ENCODE measurements at regions not wholly inside any gene's neighbourhood (a gene's known extent, or its start where the extent isn't known, plus 50 kb on each side); places are given as distances from the start of the nearest gene placed in this dataset.

GRCh38 chr2:19758658-19759057, 143.1 kb downstream of the TTC32 start:
- no peak overlapping the region for H2AFZ ChIP-seq (ENCODE audit: control insufficient read depth, low read depth, low read length)
- no peaks in the 10 kb centered on the region for H3K27me3 ChIP-seq (replicated peaks in 1 of 2; ENCODE audit: control insufficient read depth in 2 of 2, insufficient read depth in 2 of 2, low read length in 1 of 2)
- no peaks in the 10 kb centered on the region for H4K20me1 ChIP-seq (ENCODE audit: control insufficient read depth, insufficient read depth)
- H3K79me2 ChIP-seq (ENCODE audit: control insufficient read depth, insufficient read depth, low read length) = no peaks in the 10 kb centered on the region
- ChIA-PET SMC1A (ENCODE audit: uncharacterized antibody, unreplicated experiment) (no interaction called here), POLR2A (no interaction called here), RAD21 (ENCODE audit: unreplicated experiment) (no interaction called here), CTCF (interaction anchor here (1.5 to 1.6 kb wide), 2 partner anchors 12 to 106 kb away, joined by 3 to 4 read pairs; no protein-coding TSS in a partner anchor)
- H3K9ac ChIP-seq (ENCODE audit: control insufficient read depth, insufficient read depth, low read length) = no peak overlapping the region
- H3K4me2 ChIP-seq (ENCODE audit: control insufficient read depth, insufficient read depth) = no peak overlapping the region
- H3K9me3 ChIP-seq (replicated peaks; ENCODE audit: control insufficient read depth, insufficient read depth, low read length) = no peaks in the 10 kb centered on the region
- no TSS peak for BruUV-seq (replicated peaks)
- ATAC-seq = no peak
- TF ChIP-seq ZNF24 (IDR thresholded peaks at IDR 0.05) (no peak), IRF3 (IDR thresholded peaks at IDR 0.05) (no peak), ZBED1 (IDR thresholded peaks at IDR 0.05; ENCODE audit: borderline replicate concordance) (no peak), TCF7 (IDR thresholded peaks at IDR 0.05; ENCODE audit: borderline replicate concordance) (no peak), TCF3 (IDR thresholded peaks at IDR 0.05; ENCODE audit: borderline replicate concordance, insufficient read depth, low read depth, low read length) (no peak), SIN3A (IDR thresholded peaks at IDR 0.05; ENCODE audit: low read depth, low read length) (no peak)
- no peaks in the 10 kb centered on the region for H3K4me1 ChIP-seq (ENCODE audit: control insufficient read depth, insufficient read depth, low read length)
- H3K4me3 ChIP-seq = no peak overlapping the region
- no peaks in the 10 kb centered on the region for H3K36me3 ChIP-seq (ENCODE audit: control insufficient read depth in 2 of 2, insufficient read depth in 2 of 2, low read length in 1 of 2)
- 8% methylated on average over 5 of the region's 5 CpGs for WGBS (ENCODE audit: insufficient coverage, insufficient replicate concordance, low lambda C conversion rate, missing lambda C conversion rate)
- no peak for DNase-seq (ENCODE audit: low read depth, low spot score)
- no peak overlapping the region for H3K27ac ChIP-seq (ENCODE audit: control insufficient read depth, insufficient read depth)
- intact Hi-C loops (cut with micrococcal nuclease; ENCODE audit: unreplicated experiment) = no loop called here
- no peak for FAIRE-seq
- in situ Hi-C loops (cut with MboI) = no loop called here

- Histone ChIP-seq H3K9me3 (replicated peaks; ENCODE audit: control insufficient read depth, insufficient read depth, low read length) (no peaks in the 10 kb centered on the region), H3K27me3 (replicated peaks in 1 of 2; ENCODE audit: control insufficient read depth in 2 of 2, insufficient read depth in 2 of 2, low read length in 1 of 2) (no peaks in the 10 kb centered on the region), H3K79me2 (ENCODE audit: control insufficient read depth, insufficient read depth, low read length) (no peaks in the 10 kb centered on the region), H3K4me2 (ENCODE audit: control insufficient read depth, insufficient read depth) (no peak overlapping the region), H3K27ac (ENCODE audit: control insufficient read depth, insufficient read depth) (no peak overlapping the region), H3K4me1 (ENCODE audit: control insufficient read depth, insufficient read depth, low read length) (no peaks in the 10 kb centered on the region), H3K4me3 (no peak overlapping the region), H3K36me3 (ENCODE audit: control insufficient read depth in 2 of 2, insufficient read depth in 2 of 2, low read length in 1 of 2) (no peaks in the 10 kb centered on the region), H2AFZ (ENCODE audit: control insufficient read depth, low read depth, low read length) (no peak overlapping the region), H4K20me1 (ENCODE audit: control insufficient read depth, insufficient read depth) (no peaks in the 10 kb centered on the region), H3K9ac (ENCODE audit: control insufficient read depth, insufficient read depth, low read length) (no peak overlapping the region)
- POLR2A ChIA-PET = no interaction called here
- ATAC-seq (no peak), DNase-seq (ENCODE audit: low read depth, low spot score) (no peak), FAIRE-seq (no peak)
- WGBS (ENCODE audit: insufficient coverage, insufficient replicate concordance, low lambda C conversion rate, missing lambda C conversion rate) = 0% methylated on average over 3 of the region's 3 CpGs
- BruUV-seq (replicated peaks) = no TSS peak
- CTCF ChIA-PET = no interaction called here
- RAD21 ChIA-PET (ENCODE audit: unreplicated experiment) = no interaction called here
- intact Hi-C loops (cut with micrococcal nuclease; ENCODE audit: unreplicated experiment) (no loop called here), in situ Hi-C loops (cut with MboI) (no loop called here)
- no peak for TF ChIP-seq IRF5 (IDR thresholded peaks at IDR 0.05; ENCODE audit: borderline replicate concordance)
- SMC1A ChIA-PET (ENCODE audit: uncharacterized antibody, unreplicated experiment) = no interaction called here
Observed at GRCh38 chr2:19757586-19757985, 144.2 kb downstream of the TTC32 start.

All from GM12878 (cell line).